ENCODE measurements at regions not wholly inside any gene's neighbourhood (a gene's known extent, or its start where the extent isn't known, plus 50 kb on each side); places are given as distances from the start of the nearest gene placed in this dataset.

DNA sequence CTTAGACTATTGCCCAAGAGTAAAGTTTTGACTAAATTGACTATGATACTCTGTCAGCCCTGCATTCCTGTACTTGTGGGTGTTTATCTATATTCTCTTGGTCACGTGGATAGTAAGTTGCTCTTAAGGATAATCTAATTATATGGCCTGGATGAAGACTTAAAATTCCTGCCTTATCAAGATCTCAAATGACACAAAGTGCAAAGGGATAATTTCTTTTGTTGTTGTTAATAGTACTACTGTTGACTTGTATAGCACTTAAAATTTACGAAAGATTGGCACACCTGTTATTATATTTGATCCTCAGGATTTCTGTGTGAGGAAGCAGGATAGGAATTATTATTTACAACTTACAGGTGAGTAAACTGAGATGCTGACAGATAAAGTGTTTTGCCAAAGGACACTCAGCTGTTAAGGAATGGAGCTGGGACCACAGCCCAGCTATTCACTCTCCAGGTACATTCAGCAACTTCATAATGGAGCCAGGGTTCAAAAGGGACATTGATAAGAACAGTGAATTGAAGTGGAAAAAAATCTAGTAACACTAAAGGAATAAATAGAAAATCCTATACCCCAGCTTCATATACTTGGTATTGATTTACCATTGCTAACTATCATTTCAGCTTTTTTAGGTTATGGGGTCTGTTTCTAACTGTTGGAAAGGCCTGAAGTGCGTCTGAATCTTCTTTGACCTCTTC is 53.4 kb upstream of the EVL start (continued):
- TF ChIP-seq PRMT3 (CRISPR knock-in tag; IDR thresholded peaks at IDR 0.05; ENCODE audit: borderline replicate concordance, low read depth) (no peak), ZNF619 (CRISPR knock-in tag; IDR thresholded peaks at IDR 0.05) (no peak), SP5 (CRISPR knock-in tag; IDR thresholded peaks at IDR 0.05; ENCODE audit: borderline replicate concordance, low read depth) (no peak), SIN3B (IDR thresholded peaks at IDR 0.05; ENCODE audit: low read length) (no peak)
- TF ChIP-seq, protein P1, sequence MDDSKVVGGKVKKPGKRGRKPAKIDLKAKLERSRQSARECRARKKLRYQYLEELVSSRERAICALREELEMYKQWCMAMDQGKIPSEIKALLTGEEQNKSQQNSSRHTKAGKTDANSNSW (CRISPR knock-in tag; IDR thresholded peaks at IDR 0.05; ENCODE audit: borderline replicate concordance), result no peak

DNA sequence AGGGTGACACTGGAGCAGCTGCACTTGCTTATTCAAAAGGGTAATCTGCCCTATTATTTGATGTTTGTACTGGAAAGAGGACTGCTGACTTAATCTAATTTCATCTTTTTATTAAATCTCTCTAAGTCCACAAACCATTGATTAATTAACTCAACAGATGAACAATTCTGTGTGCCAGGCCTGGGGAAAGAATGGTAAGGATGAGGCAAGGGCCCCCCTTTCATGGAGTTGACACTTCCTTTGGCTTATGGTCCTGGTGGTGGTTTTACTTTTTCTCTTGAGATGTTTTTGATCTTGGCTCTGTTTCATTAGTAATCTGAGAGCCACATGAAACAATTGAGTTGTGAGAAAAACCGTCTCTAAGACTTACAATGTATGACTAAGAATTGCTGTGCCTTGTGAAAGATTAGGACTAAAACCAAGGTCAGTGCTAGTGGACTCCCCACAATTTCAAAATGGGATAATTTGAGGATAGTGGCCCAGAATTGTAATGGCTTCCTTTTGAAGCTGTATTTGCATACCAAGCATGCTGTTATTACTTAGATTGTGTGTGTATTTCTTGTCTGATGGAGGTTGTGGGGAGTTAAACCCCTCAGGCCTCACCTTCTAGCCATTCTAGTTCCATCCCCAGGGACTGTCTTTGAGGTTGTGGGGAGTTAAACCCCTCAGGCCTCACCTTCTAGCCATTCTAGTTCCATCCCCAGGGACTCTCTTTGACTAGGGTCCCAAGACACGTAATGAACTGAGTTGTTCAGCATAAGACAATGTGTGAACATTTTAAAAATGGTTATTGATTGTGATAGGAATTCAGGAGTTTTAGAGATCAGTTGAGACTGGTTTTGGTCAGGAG is 52.5 kb upstream of the EVL start:
- FAIRE-seq (peak; percentile 18), DNase-seq (ENCODE audit: low spot score) (no peak), ATAC-seq (no peak)
- no peak overlapping the region for H3K27ac ChIP-seq (ENCODE audit: extremely low read length, insufficient read depth, low read length)
- no peaks in the 10 kb centered on the region for H3K4me1 ChIP-seq (ENCODE audit: insufficient read depth, low read length)
- no peak overlapping the region for H3K9ac ChIP-seq (ENCODE audit: insufficient read depth, low read depth, low read length)
- H3K79me2 ChIP-seq (ENCODE audit: insufficient read depth, low read length), result no peaks in the 10 kb centered on the region
- WGBS (ENCODE audit: low lambda C conversion rate), result 93% methylated on average over 2 of the region's 2 CpGs
- ChIA-PET POLR2A (no interaction called here), CTCF (ENCODE audit: low intra/inter-chr PET ratio, low total read pairs) (no interaction called here)
- H3K9me3 ChIP-seq (ENCODE audit: low read length), result no peaks in the 10 kb centered on the region
- H3K27me3 ChIP-seq (ENCODE audit: control insufficient read depth in 1 of 2, insufficient read depth in 2 of 2, low read length in 2 of 2), result no peaks in the 10 kb centered on the region
- no peaks in the 10 kb centered on the region for H3K36me3 ChIP-seq (replicated peaks in 1 of 2; ENCODE audit: control insufficient read depth in 1 of 2, insufficient read depth in 2 of 2, low read length in 2 of 2)
- H2AFZ ChIP-seq (ENCODE audit: low read length), result no peak overlapping the region
- BruUV-seq (replicated peaks), result no TSS peak
- no peaks in the 10 kb centered on the region for H4K20me1 ChIP-seq (ENCODE audit: insufficient read depth, low read length)
- in situ Hi-C loops (cut with HindIII; ENCODE audit: extremely low pct_ligation_motif_present, low pct_unique_long_range_greater_than_20kb), result no loop called here
- intact Hi-C loops (cut with micrococcal nuclease; ENCODE audit: unreplicated experiment), result loop anchor here (5.0 kb wide), 1 partner anchor 685 kb away; no protein-coding TSS in a partner anchor
- no peak overlapping the region for H3K4me2 ChIP-seq (ENCODE audit: low read depth, low read length)
- no peak overlapping the region for H3K4me3 ChIP-seq (replicated peaks in 1 of 3; ENCODE audit: insufficient read depth in 1 of 3, low read depth in 2 of 3, low read length in 3 of 3)
- TF ChIP-seq ZNF724P (CRISPR knock-in tag; IDR thresholded peaks at IDR 0.05; ENCODE audit: borderline replicate concordance) (no peak), ATF1 (CRISPR knock-in tag; IDR thresholded peaks at IDR 0.05) (no peak), ZBTB20 (CRISPR knock-in tag; IDR thresholded peaks at IDR 0.05; ENCODE audit: borderline replicate concordance, low read depth) (no peak), ADNP (CRISPR knock-in tag; IDR thresholded peaks at IDR 0.05) (no peak), ZSCAN29 (CRISPR knock-in tag; conservative IDR thresholded peaks at IDR 0.05) (no peak), ZNF598 (CRISPR knock-in tag; IDR thresholded peaks at IDR 0.05; ENCODE audit: borderline replicate concordance) (no peak), JARID2 (CRISPR knock-in tag; IDR thresholded peaks at IDR 0.05; ENCODE audit: insufficient replicate concordance) (no peak)
- TF ChIP-seq, protein P2, sequence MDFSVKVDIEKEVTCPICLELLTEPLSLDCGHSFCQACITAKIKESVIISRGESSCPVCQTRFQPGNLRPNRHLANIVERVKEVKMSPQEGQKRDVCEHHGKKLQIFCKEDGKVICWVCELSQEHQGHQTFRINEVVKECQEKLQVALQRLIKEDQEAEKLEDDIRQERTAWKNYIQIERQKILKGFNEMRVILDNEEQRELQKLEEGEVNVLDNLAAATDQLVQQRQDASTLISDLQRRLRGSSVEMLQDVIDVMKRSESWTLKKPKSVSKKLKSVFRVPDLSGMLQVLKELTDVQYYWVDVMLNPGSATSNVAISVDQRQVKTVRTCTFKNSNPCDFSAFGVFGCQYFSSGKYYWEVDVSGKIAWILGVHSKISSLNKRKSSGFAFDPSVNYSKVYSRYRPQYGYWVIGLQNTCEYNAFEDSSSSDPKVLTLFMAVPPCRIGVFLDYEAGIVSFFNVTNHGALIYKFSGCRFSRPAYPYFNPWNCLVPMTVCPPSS (IDR thresholded peaks at IDR 0.05), result no peak
- TF ChIP-seq, protein P3, sequence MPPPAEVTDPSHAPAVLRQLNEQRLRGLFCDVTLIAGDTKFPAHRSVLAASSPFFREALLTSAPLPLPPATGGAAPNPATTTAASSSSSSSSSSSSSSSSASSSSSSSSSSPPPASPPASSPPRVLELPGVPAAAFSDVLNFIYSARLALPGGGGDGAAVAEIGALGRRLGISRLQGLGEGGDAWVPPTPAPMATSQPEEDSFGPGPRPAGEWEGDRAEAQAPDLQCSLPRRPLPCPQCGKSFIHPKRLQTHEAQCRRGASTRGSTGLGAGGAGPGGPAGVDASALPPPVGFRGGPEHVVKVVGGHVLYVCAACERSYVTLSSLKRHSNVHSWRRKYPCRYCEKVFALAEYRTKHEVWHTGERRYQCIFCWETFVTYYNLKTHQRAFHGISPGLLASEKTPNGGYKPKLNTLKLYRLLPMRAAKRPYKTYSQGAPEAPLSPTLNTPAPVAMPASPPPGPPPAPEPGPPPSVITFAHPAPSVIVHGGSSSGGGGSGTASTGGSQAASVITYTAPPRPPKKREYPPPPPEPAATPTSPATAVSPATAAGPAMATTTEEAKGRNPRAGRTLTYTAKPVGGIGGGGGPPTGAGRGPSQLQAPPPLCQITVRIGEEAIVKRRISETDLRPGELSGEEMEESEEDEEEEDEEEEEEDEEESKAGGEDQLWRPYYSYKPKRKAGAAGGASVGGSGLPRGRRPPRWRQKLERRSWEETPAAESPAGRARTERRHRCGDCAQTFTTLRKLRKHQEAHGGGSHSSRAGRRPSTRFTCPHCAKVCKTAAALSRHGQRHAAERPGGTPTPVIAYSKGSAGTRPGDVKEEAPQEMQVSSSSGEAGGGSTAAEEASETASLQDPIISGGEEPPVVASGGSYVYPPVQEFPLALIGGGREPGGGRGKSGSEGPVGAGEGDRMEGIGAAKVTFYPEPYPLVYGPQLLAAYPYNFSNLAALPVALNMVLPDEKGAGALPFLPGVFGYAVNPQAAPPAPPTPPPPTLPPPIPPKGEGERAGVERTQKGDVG (CRISPR knock-in tag; IDR thresholded peaks at IDR 0.05; ENCODE audit: borderline replicate concordance), result no peak
- TF ChIP-seq, protein P4, sequence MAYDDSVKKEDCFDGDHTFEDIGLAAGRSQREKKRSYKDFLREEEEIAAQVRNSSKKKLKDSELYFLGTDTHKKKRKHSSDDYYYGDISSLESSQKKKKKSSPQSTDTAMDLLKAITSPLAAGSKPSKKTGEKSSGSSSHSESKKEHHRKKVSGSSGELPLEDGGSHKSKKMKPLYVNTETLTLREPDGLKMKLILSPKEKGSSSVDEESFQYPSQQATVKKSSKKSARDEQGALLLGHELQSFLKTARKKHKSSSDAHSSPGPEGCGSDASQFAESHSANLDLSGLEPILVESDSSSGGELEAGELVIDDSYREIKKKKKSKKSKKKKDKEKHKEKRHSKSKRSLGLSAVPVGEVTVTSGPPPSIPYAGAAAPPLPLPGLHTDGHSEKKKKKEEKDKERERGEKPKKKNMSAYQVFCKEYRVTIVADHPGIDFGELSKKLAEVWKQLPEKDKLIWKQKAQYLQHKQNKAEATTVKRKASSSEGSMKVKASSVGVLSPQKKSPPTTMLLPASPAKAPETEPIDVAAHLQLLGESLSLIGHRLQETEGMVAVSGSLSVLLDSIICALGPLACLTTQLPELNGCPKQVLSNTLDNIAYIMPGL (CRISPR knock-in tag; IDR thresholded peaks at IDR 0.05; ENCODE audit: borderline replicate concordance in 1 of 2, low read depth in 1 of 2), result no peak
